WTC11 (cell line): ENCODE measurements at regions not wholly inside any gene's neighbourhood (a gene's known extent, or its start where the extent isn't known, plus 50 kb on each side); places are given as distances from the start of the nearest gene placed in this dataset.

Source experiments
- ATAC-seq: fragments of 200-7000 bp; cut with Tn5 transposase; 2 replicates; pipeline ENCODE4 v1.10.0; 2021; ENCODE audit warnings: mild to moderate bottlenecking, moderate library complexity
- CTCF ChIA-PET: fragments of 300-600 bp; sonication (Branson Sonifier 250); formaldehyde crosslinking; loops from one replicate; lab custom pipeline; 2021; ENCODE audit warnings: antibody characterized with exemption; lab: Charles Lee
- POLR2A ChIA-PET: fragments of 350-600 bp; sonication (Branson Sonifier 250); formaldehyde crosslinking; loops from one replicate; lab custom pipeline; 2021; ENCODE audit warnings: antibody characterized with exemption; lab: Charles Lee
- DNase-seq: peaks from one replicate; pipeline ENCODE4 v3.0.0; 2021; ENCODE audit warnings: low spot score
- H3K27ac Mint-ChIP-seq: 2 replicates; pipeline ENCODE4 v1.8.0; 2021; ENCODE audit warnings: mixed read lengths
- H3K27me3 Mint-ChIP-seq: 2 replicates; pipeline ENCODE4 v1.8.0; 2021; ENCODE audit warnings: low read depth, mild to moderate bottlenecking, moderate library complexity, mixed read lengths
- H3K36me3 Mint-ChIP-seq: 2 replicates; pipeline ENCODE4 v1.8.0; 2021; ENCODE audit warnings: mixed read lengths
- H3K4me1 Mint-ChIP-seq: 2 replicates; pipeline ENCODE4 v1.8.0; 2022; ENCODE audit warnings: mixed read lengths
- H3K4me3 Mint-ChIP-seq: 2 replicates; pipeline ENCODE4 v1.8.0; 2021; ENCODE audit warnings: mild to moderate bottlenecking, moderate library complexity, mixed read lengths
- H3K9me3 Mint-ChIP-seq: 2 replicates; pipeline ENCODE4 v1.8.0; 2021; ENCODE audit warnings: mixed read lengths
- E2F5 ChIP-seq: sonication (generic); formaldehyde crosslinking; IDR thresholded peaks from 2 replicates; pipeline ENCODE4 v1.8.1; 2022; ENCODE audit warnings: mild to moderate bottlenecking, moderate library complexity, missing genetic modification reagents
- ERG ChIP-seq: fragments of 250-450 bp; sonication (Bioruptor Pico); IDR thresholded peaks from 2 replicates; pipeline ENCODE4 v1.8.0; 2021; ENCODE audit warnings: mild to moderate bottlenecking
- ETV6 ChIP-seq: sonication (generic); formaldehyde crosslinking; IDR thresholded peaks from 2 replicates; pipeline ENCODE4 v1.8.1; 2022; ENCODE audit warnings: mild to moderate bottlenecking, missing genetic modification reagents
- FOXK1 ChIP-seq: sonication (generic); formaldehyde crosslinking; IDR thresholded peaks from 2 replicates; pipeline ENCODE4 v1.8.0; 2022; ENCODE audit warnings: mild to moderate bottlenecking, moderate library complexity, missing genetic modification reagents
- GABPB1 ChIP-seq: sonication (generic); formaldehyde crosslinking; IDR thresholded peaks from 2 replicates; pipeline ENCODE4 v1.8.1; 2023; ENCODE audit warnings: mild to moderate bottlenecking, missing genetic modification reagents
- HMGXB4 ChIP-seq: sonication (generic); formaldehyde crosslinking; IDR thresholded peaks from 2 replicates; pipeline ENCODE4 v1.8.1; 2023; ENCODE audit warnings: mild to moderate bottlenecking, moderate library complexity, missing genetic modification reagents
- IRF2 ChIP-seq: sonication (generic); formaldehyde crosslinking; IDR thresholded peaks from 2 replicates; pipeline ENCODE4 v1.8.0; 2022; ENCODE audit warnings: low read depth, missing genetic modification reagents, borderline replicate concordance
- NR3C1 ChIP-seq: sonication (generic); formaldehyde crosslinking; conservative IDR thresholded peaks from 2 replicates; pipeline ENCODE4 v1.8.1; 2023; ENCODE audit warnings: low read depth, mild to moderate bottlenecking, missing genetic modification reagents
- PRRX2 ChIP-seq: fragments of 250-450 bp; sonication (Bioruptor Pico); IDR thresholded peaks from 2 replicates; pipeline ENCODE4 v1.8.0; 2021; ENCODE audit warnings: mild to moderate bottlenecking
- RORB ChIP-seq: fragments of 250-450 bp; sonication (Bioruptor Pico); IDR thresholded peaks from 2 replicates; pipeline ENCODE4 v1.9.0; 2021; ENCODE audit warnings: mild to moderate bottlenecking
- SMAD4 ChIP-seq: sonication (generic); formaldehyde crosslinking; IDR thresholded peaks from 2 replicates; pipeline ENCODE4 v1.8.0; 2022; ENCODE audit warnings: mild to moderate bottlenecking, missing genetic modification reagents
- SP1 ChIP-seq: sonication (generic); formaldehyde crosslinking; conservative IDR thresholded peaks from 2 replicates; pipeline ENCODE4 v1.8.1; 2022; ENCODE audit warnings: missing genetic modification reagents
- ZNF263 ChIP-seq: sonication (generic); formaldehyde crosslinking; IDR thresholded peaks from 2 replicates; pipeline ENCODE4 v1.8.1; 2022; ENCODE audit warnings: low read depth, mild to moderate bottlenecking, moderate library complexity, missing genetic modification reagents
- ZNF281 ChIP-seq: sonication (generic); formaldehyde crosslinking; IDR thresholded peaks from 2 replicates; pipeline ENCODE4 v1.8.0; 2023; ENCODE audit warnings: mild to moderate bottlenecking, missing genetic modification reagents
- ZNF512 ChIP-seq: sonication (generic); formaldehyde crosslinking; IDR thresholded peaks from 2 replicates; pipeline ENCODE4 v1.8.1; 2022; ENCODE audit warnings: missing genetic modification reagents, borderline replicate concordance
- TF ChIP-seq, protein P1 (sequence below): sonication (generic); formaldehyde crosslinking; IDR thresholded peaks from 2 replicates; pipeline ENCODE4 v1.8.1; 2023; ENCODE audit warnings: mild to moderate bottlenecking, missing genetic modification reagents
- TF ChIP-seq, protein P2 (sequence below): sonication (generic); formaldehyde crosslinking; IDR thresholded peaks from 2 replicates; pipeline ENCODE4 v1.8.1; 2023; ENCODE audit warnings: mild to moderate bottlenecking, missing genetic modification reagents

DNA sequence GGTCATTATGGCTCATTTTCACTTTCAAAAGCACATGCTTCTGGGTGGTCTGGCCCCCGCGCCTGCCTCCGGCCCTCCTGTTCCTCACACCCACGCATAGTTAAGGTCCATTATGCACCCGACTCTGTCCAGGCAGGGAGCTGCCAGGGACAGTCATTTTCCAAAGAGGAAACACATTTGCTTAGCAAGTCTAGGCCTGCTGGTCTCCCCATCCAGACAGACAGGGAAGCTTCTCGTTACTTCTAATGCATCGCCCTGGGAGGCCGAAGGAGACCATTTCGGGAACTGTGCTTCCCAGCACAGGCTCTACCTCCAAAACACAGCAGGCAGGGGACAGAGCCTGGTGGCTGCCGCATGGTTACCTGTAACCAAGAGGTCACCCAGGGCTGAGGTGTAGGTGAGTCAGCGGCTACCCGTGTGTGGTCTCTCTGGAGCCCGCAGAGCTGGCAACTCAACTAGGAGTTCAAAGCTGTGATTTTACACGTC, 87.1 kb upstream of the SHANK2 start:
- no peak for TF ChIP-seq PRRX2 (CRISPR knock-in tag)
- TF ChIP-seq HMGXB4: no peak
- no peak for TF ChIP-seq ZNF281
- TF ChIP-seq ZNF263 (CRISPR knock-in tag): no peak
- no peak for TF ChIP-seq GABPB1 (CRISPR knock-in tag)
- TF ChIP-seq SMAD4: no peak
- TF ChIP-seq IRF2 (CRISPR knock-in tag): no peak
- TF ChIP-seq, protein P1, sequence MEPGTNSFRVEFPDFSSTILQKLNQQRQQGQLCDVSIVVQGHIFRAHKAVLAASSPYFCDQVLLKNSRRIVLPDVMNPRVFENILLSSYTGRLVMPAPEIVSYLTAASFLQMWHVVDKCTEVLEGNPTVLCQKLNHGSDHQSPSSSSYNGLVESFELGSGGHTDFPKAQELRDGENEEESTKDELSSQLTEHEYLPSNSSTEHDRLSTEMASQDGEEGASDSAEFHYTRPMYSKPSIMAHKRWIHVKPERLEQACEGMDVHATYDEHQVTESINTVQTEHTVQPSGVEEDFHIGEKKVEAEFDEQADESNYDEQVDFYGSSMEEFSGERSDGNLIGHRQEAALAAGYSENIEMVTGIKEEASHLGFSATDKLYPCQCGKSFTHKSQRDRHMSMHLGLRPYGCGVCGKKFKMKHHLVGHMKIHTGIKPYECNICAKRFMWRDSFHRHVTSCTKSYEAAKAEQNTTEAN (CRISPR knock-in tag): no peak
- no peak for TF ChIP-seq SP1
- TF ChIP-seq RORB (CRISPR knock-in tag): no peak
- TF ChIP-seq, protein P2, sequence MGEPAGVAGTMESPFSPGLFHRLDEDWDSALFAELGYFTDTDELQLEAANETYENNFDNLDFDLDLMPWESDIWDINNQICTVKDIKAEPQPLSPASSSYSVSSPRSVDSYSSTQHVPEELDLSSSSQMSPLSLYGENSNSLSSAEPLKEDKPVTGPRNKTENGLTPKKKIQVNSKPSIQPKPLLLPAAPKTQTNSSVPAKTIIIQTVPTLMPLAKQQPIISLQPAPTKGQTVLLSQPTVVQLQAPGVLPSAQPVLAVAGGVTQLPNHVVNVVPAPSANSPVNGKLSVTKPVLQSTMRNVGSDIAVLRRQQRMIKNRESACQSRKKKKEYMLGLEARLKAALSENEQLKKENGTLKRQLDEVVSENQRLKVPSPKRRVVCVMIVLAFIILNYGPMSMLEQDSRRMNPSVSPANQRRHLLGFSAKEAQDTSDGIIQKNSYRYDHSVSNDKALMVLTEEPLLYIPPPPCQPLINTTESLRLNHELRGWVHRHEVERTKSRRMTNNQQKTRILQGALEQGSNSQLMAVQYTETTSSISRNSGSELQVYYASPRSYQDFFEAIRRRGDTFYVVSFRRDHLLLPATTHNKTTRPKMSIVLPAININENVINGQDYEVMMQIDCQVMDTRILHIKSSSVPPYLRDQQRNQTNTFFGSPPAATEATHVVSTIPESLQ: no peak
- no peak for TF ChIP-seq E2F5 (CRISPR knock-in tag)
- no peak for TF ChIP-seq ZNF512 (CRISPR knock-in tag)
- TF ChIP-seq ERG: no peak
- TF ChIP-seq ETV6: no peak
- TF ChIP-seq NR3C1 (CRISPR knock-in tag): no peak
- TF ChIP-seq FOXK1: no peak
- TF ChIP-seq, all 79 proteins: peak for 0

More for the DNA sequence above, 87.1 kb upstream of the SHANK2 start:
- DNase-seq: no peak
- no peak for ATAC-seq
- H3K36me3 Mint-ChIP-seq: no peaks in the 10 kb centered on the region
- H3K27ac Mint-ChIP-seq: no peak overlapping the region
- peaks cover 17% of the 10 kb centered on the region for H3K27me3 Mint-ChIP-seq
- H3K9me3 Mint-ChIP-seq: peaks cover 23% of the 10 kb centered on the region
- POLR2A ChIA-PET: no interaction called here
- CTCF ChIA-PET: interaction anchor here (0.8 to 2.2 kb wide), 2 partner anchors 219 to 252 kb away, joined by 4 to 8 read pairs; no protein-coding TSS in a partner anchor
- no peak overlapping the region for H3K4me3 Mint-ChIP-seq
- H3K4me1 Mint-ChIP-seq: peaks cover 12% of the 10 kb centered on the region
